GM19324 (cell line): ENCODE measurements at regions not wholly inside any gene's neighbourhood (a gene's known extent, or its start where the extent isn't known, plus 50 kb on each side); places are given as distances from the start of the nearest gene placed in this dataset.

ENCODE experiments used
- ATAC-seq: cut with Tn5 transposase; IDR thresholded peaks from one replicate; pipeline ENCODE4 v1.9.1; 2021; ENCODE audit warnings: mild to moderate bottlenecking, moderate library complexity; ENCODE audit not compliant: unreplicated experiment, low FRiP score

- no peak for ATAC-seq
Measured at GRCh38 chr2:225100269-225100668, 58.0 kb upstream of the DOCK10 start.

DNA sequence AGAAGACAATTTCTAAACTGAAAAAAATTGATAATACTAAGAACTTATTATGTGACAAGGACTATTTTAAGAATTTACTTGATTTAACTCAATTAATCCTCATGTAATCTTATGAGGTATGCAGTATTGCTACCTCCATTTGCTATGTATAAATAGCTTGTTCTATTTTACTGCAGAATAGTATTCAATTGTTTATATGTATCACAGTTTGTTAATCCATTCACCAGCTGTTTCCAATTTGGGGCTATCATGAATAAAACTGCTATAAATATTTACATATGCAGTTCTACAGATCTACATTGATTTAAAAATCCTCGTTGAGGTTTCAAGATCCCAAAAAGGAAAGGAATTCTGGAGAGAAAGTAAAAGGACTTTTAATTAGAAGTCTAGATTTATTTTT, 54.8 kb upstream of the DOCK10 start:
- ATAC-seq = no peak
